ENCODE measurements at regions not wholly inside any gene's neighbourhood (a gene's known extent, or its start where the extent isn't known, plus 50 kb on each side); places are given as distances from the start of the nearest gene placed in this dataset.

- DNase-seq: no peak
Observed at GRCh38 chr22:26975865-26976264, 318.5 kb downstream of the MIAT start.

- no peak for DNase-seq
Observed at GRCh38 chr22:26977741-26978376, 320.5 kb downstream of the MIAT start.

- no peak for DNase-seq
Observed at GRCh38 chr22:26979294-26979693, 321.9 kb downstream of the MIAT start.

- DNase-seq: peak; percentile 8
Observed at GRCh38 chr22:26981111-26981510, 323.7 kb downstream of the MIAT start.

GRCh38 chr22:26981541-26981940, 324.2 kb downstream of the MIAT start:
- DNase-seq: no peak

GRCh38 chr22:26983311-26983710, 325.9 kb downstream of the MIAT start:
- DNase-seq: no peak

GRCh38 chr22:26985206-26985605, 327.8 kb downstream of the MIAT start:
- DNase-seq: no peak

- no peak for DNase-seq
Observed at GRCh38 chr22:26985931-26986782, 328.8 kb downstream of the MIAT start.

- DNase-seq: no peak
Observed at GRCh38 chr22:26986884-26987283, 329.5 kb downstream of the MIAT start.

- no peak for DNase-seq
Observed at GRCh38 chr22:26990503-26991189, 333.3 kb downstream of the MIAT start.

GRCh38 chr22:26992556-26992955, 335.2 kb downstream of the MIAT start:
- DNase-seq: no peak

GRCh38 chr22:26993886-26994285, 336.5 kb downstream of the MIAT start:
- no peak for DNase-seq

GRCh38 chr22:26994801-26995200, 337.4 kb downstream of the MIAT start:
- no peak for DNase-seq

GRCh38 chr22:26995235-26995634, 337.8 kb downstream of the MIAT start:
- DNase-seq: no peak

- no peak for DNase-seq
Observed at GRCh38 chr22:26996154-26996553, 338.8 kb downstream of the MIAT start.

GRCh38 chr22:26998129-26998528, 340.7 kb downstream of the MIAT start:
- no peak for DNase-seq

- DNase-seq: no peak
Observed at GRCh38 chr22:26998716-26999115, 341.3 kb downstream of the MIAT start.

GRCh38 chr22:27003297-27003696, 345.9 kb downstream of the MIAT start:
- DNase-seq: no peak

- no peak for DNase-seq
Observed at GRCh38 chr22:27004434-27004833, 347.0 kb downstream of the MIAT start.

- no peak for DNase-seq
Observed at GRCh38 chr22:27008454-27008853, 351.1 kb downstream of the MIAT start.

GRCh38 chr22:27011133-27011532, 353.7 kb downstream of the MIAT start:
- DNase-seq: no peak

GRCh38 chr22:27011717-27012116, 354.3 kb downstream of the MIAT start:
- no peak for DNase-seq

GRCh38 chr22:27019827-27020226, 362.4 kb downstream of the MIAT start:
- DNase-seq: no peak

All from NCI-H748 treated with DMSO at 0.1 percent for 48 hours (cell line).